ENCODE measurements at regions not wholly inside any gene's neighbourhood (a gene's known extent, or its start where the extent isn't known, plus 50 kb on each side); places are given as distances from the start of the nearest gene placed in this dataset.
"Not testable (repeated sequence)": the region's sequence is repeated elsewhere in the genome, so short reads cannot be mapped to it uniquely, and the experiment has no call there.

DNA sequence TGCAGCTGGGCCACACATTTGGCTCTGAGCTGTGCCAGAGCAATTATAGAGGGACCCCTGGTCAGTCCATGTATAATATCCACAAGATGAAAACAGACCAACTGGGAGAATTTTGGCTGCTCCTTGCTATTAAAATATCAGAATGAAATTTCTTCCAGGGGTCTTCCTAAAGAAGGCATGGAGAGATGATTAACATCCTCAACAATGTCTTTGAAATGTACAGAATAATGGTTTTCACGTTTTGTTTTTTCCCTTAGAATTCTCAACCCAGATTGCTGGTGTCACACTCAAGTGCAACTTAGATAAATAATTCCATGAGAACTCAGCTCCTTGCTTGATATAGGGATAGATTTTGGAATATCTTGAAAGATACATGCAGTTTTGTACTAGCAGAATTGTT lies 148.3 kb upstream of the SLC24A2 start:
- no peak for DNase-seq (ENCODE audit: low read depth, low spot score)

DNA sequence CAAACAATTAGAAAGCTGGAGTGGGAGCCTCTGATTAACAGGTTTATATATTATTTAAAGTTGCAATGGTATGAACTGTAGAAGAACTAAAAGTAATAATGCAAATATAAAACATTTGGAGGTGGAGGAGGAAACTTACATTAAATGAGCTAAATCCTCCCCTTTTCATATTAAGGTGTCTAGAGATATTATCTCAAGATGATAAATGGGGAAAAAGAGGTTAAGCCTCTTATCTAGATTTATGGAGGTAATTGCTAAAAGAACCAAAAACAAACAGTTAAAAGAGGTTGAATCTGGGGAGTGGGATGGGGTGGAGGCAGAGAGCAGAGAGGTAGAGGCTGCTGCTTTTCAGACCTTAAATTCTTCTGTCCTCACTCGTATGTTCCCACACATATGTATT lies 147.8 kb upstream of the SLC24A2 start:
- no peak for DNase-seq (ENCODE audit: low read depth, low spot score)

DNA sequence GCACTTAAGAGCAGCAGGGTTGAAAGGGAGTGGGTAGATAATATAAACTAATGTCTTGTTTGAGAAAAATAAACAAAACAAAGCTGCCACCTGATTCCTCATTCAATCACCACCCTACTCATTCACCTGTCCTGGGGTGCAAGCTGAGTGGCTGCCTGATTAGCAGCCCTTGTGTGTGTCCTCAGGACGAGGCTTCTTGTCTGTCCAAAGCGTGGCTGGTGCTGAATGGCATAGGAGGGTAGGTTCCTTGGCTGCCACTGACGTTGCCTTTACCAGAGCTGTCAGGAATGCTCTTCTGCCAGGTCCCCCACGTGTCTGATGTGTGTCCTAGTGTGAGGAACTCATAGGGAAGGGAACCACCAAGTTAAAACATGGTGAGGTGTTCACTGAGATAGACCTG lies 146.6 kb upstream of the SLC24A2 start:
- DNase-seq (ENCODE audit: low read depth, low spot score): no peak

DNA sequence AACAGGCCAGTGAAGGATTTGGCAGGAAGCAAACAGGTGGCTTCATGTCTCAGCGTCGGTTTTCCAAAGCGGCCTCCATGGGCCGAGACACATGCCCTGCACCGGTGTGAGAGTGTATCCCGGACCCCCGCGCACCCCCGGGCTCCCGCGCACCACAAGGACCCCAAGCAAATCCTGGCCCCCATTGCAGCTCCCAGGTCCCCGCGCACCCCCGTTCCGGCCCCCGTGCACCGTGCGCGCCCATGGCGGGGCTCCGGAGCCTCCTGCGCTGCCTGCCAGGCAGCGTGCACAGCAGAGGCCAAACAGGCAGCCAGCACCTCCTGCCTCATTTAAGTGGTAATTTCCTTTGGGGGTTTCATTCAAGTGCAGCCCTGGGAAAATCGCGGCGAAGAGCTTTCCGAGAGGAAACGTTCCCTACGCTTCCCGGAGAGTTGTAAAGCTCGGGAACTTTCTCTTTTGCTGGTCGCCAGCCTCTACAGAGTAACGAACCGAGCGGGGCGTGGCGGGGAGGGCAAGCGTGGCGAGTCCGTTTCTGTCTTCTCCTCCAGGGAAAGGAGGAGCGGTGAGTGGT lies 145.5 kb upstream of the SLC24A2 start:
- DNase-seq (ENCODE audit: low read depth, low spot score): no peak

DNA sequence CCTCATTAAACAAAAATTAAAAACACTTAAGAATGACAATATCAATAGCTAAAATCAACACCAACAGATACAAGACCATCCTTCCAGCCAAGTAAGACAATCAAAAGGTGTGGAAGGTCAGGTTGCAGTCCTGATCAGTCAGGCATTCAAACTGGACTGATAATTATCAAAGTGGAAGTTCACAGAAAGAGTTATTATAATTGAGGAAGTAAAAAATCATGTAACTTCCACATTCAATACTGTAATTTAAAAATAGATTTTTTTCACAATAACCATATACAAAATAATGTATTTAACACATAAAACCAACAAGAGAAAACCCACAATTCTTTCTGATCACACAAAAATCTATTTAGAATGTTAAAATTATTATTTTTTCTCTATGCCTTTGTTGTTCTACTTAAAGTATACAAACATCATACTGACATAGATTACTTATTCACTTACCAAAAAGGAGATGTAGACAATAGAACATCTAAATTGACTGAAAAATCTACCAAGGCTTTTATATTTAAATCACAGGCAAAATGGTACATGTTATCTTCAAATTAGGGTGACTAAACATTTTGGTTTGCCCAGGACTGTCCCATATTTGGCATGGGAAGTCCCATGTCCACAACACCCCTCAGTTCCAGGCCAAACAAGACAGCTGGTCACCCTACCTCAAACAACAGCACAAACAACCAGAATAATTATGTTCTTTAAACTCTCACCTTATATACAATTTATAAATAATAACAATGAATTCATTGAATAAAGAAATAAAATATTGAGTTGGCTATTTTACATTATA lies 142.5 kb upstream of the SLC24A2 start:
- DNase-seq (ENCODE audit: low read depth, low spot score): no peak

DNA sequence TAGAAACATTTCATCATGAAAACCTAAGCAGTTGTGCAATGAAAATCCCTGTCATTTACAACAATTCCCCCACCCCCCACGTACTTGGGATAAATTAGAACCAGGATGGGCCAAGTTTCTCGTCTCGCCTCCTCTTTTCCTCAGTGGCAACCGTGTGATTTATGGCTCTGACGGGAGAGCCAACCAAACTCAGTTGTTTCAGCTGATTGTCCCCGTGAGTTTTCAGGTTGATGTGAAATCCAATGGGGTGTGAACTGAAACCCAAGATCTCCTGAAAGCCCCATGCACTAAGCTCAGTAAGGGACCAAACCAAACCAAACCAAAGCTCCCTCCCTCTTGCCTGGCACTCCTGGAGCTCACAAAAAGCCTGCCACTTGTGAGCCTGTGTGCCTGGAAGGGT lies 138.7 kb upstream of the SLC24A2 start:
- no peak for DNase-seq (ENCODE audit: low read depth, low spot score)

DNA sequence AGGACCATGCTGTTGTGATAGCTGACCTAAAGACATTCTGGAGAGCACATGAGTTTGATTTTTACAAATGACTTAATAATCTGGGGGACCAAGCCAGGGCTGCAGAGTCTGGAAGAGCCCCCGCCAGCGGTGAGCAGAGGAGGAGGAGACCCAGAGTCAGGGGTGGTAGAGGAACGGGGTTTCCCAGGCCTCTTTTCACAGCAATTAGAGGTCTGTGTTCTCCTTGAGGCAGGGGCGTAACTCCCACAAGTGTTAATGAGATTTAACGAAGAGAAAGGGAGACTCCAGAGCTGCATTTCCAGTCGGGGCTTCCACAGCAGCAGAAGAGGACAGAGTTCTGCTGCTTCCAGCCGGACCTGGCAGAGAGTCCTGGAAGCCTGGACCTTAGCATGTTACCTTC lies 137.9 kb upstream of the SLC24A2 start:
- no peak for DNase-seq (ENCODE audit: low read depth, low spot score)

DNA sequence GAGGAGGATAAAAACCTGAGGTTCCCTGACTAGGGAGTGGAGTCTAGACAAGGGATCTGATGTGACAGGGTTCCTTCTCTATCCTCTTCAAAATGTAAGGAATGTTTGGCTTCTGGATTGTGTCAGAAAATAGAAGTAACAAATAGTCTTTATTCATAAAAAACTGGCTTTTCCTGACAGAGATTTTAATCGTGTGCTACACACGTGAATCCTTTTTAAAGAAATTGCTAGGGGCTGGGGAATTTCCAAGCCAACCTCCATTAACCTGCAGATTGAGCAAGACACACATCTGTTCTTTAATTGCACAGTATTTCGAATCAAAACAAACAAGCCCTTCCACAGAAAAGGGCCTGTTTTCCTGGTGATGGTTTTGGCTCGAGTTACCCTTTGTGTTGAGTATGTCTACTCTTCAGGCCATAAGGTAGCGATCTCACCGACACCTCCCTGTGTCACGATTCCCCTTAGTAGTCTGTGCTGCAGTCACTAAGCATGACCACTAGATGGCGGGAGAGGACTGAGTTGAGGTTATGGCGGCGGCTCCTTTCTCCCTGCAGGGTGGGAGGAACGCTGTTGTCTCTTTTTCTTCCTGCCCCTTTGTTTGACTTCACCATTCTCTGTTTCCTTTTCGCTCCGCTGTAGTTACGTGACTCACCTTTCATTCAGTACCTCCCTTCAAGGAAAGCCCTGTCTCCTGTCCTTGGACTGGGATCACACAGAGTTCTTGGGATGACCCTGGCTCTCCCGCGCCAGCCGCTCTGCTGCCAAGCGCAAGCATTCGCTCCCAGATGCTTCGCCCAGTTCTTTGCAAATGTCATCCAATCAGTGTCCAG lies 137.1 kb upstream of the SLC24A2 start:
- peak; percentile 62 for DNase-seq (ENCODE audit: low read depth, low spot score)

DNA sequence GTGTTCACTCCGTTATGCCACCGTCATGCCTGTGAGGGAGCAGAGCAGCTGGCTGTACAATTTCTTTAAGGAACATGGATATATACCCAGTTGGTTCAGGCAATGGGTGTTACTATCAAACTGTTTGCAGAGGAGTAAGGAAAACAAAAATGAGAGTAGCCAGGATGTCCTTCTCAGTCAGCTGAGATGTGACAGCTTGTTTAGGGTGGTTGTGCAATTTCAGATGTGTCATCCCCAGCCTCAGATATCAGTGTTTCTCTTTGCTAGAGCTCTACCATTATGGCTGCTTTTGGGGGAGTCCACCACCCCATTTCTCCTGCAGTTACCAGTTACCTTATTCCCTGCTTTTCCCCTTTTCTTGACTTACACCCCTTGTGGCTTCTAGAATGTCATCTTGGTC lies 135.2 kb upstream of the SLC24A2 start:
- no peak for DNase-seq (ENCODE audit: low read depth, low spot score)

DNA sequence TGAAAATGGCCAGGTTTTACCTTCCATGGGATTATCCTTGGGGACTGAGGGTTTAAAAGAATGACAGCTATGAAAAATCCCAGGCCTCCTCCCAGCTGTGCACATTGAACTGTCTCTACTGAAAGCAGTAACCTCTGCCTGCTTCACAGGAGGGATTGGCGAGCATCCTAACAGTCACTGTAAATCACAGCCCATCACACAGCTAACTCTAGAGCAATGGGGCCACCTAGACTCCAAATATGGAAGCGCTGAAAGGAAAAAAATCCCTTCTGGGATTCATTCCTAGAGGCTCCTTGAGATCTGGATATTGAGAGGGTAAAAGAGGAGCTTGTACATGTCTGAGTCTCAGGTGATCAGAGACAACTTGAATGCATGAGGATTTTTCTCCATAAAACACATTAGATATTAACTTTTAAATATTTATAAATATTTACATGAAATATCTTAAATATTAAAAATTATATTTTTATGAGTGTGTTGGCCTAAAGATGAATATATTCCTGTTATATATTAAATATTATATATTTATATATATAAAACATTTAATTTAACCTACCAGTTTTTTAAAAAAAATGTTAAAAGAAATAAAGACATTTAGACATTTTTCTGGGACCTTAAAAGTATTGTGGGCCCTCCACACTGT lies 133.8 kb upstream of the SLC24A2 start:
- no peak for DNase-seq (ENCODE audit: low read depth, low spot score)

DNA sequence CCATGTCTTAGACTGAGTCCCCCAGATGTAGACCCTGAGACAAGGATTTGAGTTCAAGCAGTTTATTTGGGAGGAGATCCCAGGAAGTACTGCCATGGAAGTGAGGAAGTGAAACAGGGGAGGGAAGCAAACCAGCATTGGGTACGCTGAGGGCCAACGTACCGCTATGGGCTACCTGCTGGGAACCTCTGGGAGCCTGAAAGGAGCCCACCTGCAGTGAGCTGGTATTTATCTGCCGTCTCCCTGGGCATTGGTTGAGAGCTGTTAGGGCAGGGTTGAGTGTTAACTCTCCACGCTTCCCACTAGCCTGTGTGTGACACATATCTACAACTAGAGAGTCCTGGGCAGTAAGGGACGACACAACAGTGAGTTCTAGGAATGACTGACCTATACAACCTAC lies 131.6 kb upstream of the SLC24A2 start:
- DNase-seq (ENCODE audit: low read depth, low spot score): no peak

DNA sequence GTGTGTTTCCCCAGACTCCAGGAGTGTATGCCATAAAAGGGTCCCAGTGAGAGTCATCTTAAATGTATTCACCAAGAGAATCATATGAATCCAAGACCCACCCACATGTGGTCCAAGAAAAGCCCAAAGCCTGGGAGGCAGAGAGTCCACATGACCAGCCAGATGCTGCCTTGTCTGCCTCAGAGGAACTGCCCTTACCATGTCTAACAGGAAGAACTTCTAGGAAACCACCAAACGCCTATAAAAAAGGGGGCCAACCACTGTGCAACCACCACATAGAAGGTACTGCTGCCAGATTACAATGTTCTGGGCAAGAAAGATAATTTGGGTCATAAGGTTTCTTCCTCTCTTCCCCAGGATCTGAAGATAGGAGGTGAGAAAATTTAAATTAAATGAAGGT lies 129.8 kb upstream of the SLC24A2 start:
- DNase-seq (ENCODE audit: low read depth, low spot score): no peak

DNA sequence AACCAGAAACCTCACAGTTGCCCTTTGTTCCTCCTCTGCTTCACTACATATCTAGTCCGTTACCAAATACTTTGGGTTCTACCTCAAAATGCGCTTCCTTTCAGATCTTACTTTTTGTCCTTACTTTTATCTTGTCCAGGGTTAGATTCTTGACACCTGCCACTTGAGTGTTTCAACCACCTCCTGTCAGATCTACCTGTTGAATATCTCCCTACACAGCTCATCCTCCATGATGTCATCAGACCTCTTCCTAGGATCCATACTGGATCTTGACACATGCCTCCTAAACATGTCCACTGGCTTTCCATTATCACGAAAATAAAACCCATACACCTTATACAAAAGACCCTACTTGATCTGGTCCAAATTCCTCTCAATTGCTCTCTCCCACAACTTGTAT lies 125.2 kb upstream of the SLC24A2 start:
- DNase-seq (ENCODE audit: low read depth, low spot score): no peak

DNA sequence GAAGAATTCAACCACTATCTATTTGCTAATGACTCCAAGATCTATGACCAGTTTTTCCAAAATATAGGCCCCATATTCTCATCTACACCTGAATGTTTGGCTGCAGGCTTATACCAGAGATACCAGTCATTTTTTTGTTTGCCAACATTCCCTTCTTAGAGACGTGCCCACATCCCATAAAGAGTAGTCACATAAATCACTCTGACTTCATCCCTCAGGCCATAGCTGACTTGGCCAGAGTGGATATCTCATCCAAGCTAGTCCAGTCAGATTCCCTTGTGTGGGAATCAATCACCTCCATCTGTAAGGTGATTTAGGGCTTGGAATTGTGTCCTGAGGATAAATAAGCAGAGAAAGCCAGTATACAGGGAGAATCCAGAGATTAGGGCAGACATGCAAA lies 124.3 kb upstream of the SLC24A2 start:
- no peak for DNase-seq (ENCODE audit: low read depth, low spot score)

DNA sequence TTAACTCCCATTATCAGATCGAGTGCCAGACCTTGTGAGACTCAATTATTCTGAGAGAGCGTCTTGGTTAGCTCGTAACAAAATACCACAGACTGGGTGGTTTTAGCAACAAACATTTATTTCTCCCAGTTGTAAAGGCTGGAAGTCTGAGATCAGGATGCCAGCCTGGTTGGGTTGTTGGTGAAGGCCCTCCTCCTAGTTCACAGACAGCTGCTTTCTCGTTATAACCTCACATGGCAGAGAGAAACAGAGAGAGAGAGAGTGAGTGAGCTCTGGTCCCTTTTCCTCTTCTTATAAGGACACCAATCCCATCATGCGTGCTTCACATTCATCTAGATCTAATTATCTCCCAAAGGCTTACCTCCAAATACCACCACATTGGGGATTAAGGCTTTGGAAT lies 114.2 kb upstream of the SLC24A2 start:
- DNase-seq (ENCODE audit: low read depth, low spot score): no peak

DNA sequence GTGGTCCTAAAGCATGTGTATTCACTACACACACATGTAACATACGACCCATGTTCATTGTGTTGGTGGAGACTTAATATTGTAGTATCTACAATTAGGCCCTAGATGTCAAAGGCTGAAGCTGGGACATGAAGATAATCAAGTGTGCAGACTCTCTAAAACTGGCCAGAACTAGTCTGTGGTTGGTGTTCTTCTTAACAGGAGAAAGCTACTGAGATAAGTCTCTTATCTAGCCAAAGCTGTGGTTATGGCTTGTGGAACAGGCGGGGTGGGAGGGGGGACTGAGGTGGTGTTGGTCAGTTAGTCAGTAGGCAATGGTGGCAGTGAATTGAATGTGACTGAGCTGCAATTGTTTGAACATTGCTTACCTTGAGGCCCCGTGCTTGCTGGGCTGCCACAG lies 112.7 kb upstream of the SLC24A2 start:
- no peak for DNase-seq (ENCODE audit: low read depth, low spot score)

DNA sequence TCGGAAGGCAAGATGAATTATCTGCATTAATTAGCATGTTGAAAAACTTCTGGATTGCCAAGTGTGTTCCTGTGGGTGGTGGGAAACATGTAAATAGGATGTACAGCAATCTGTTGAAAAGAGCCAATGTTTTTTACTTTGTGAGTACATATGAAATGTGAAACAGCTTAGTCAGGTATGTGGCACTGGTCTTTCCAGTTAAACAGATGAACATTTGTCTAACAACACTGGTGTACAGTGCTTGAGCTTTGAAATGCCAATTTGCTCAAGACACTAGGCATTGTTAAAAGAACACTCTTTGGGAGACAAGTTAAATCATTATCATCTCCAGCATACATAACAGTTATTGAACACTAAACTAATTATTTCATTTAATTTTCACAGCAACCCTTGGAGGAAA lies 107.3 kb upstream of the SLC24A2 start:
- no peak for DNase-seq (ENCODE audit: low read depth, low spot score)

DNA sequence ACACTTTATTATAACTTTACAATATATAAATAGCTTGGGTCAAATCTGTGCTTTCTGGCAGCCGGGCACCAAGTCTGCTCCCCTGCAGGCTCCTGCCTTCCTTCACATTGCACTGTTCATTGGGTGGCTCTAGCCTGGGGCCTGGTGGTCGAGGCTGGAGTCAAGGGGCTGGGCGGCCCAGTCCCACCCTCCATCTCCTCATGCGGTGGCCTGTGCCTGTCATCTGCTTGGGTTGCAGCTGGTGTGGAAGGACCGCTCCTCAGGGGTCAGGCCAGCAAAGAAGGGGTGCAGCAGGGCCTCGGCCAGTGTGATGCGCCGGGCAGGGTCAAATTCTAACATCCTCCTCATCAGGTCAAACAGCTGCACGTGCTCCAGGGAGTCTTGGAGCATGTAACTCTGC lies 106.7 kb upstream of the SLC24A2 start:
- DNase-seq (ENCODE audit: low read depth, low spot score): not testable (repeated sequence)

DNA sequence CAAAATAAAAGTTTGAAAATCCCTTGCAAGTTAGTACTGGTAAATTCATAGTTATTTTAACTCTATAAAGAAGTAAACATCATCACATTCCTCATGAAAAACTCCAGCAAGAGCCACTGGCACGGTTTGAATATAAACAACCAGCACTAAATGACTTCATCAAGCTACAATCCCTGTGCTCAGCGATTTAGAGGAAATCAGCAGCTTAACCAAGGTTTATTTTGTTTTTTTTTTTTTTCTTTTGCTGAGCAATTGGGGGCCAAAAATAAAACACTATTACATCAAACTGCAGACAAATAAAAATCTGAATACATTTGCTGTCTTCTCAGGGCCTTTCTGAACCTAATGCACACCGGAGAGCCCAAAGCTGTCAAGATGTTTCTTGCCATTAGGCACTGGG lies 106.2 kb upstream of the SLC24A2 start:
- DNase-seq (ENCODE audit: low read depth, low spot score): no peak

DNA sequence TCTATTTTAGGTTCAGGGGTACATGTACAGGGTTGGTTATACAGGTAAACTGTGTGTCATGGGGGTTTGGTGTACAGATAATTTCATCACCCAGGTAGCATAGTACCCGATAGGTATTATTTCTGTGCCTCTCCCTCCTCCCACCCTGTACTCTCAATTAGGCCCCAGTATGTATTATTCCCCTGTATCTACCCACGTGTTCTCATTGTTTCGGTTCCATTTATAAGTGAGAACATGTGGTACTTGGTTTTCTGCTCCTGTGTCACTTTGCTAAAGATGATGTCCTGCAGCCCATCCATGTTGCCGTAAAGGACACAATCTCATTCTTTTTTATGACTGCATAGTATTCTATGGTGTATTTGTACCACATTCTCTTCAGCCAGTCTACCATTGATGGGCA lies 96.8 kb upstream of the SLC24A2 start:
- DNase-seq (ENCODE audit: low read depth, low spot score): no peak

DNA sequence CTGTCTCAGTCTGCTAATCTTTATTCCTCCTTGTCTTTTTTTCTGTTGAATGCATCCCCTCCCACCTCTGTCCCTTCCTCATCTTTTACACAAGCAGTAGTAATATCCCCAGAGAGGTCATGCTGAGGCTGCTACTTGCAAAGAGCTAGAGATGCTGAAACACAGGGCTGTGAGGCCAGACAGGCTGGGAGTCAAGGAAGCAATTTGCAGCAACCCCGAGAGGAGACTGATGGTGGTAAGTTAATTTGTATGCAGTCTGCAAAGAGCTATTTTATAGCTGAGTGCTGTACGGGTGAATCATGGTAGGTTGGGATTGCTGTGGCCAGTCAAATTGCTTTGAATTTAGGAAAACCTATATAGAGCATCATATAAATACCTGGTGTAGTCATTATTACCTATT lies 90.2 kb upstream of the SLC24A2 start:
- DNase-seq (ENCODE audit: low read depth, low spot score): no peak

DNA sequence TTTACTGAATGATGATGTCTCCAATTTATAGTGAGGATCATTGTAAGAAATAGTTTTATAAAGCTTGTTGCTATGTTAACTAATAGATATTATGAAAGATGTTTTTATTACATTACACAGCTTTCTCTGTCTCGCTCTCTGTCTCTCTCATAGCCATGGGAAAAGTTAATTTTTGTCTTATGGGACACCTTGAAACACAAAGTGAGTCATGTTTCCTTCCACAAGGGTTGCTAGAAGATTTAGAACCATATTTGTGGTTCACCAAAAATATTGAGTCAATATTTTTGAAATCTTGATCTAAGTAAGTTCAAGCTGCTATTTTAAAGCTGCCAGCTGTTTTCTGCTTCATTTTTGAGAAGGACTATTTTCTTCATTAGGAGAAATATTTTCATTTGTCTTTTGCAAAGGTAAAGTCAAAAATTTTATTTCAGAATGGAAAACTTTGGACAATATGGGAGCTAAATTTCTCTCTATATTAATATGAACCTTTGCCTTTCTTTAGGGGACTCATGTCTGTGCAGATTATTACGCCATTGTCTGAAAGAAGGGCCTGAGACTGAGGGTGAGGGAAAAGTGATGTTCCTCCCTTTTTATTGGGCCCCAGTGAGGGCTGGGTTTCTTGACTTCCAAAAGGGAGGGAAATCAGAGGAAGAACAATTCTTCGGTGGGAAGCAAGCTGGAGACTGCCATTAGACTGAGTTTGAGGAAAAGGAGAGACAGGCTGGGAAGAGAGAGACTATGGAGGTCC lies 87.9 kb upstream of the SLC24A2 start:
- DNase-seq (ENCODE audit: low read depth, low spot score): no peak

All from activated CD4-positive, CD25-positive, alpha-beta regulatory T cell treated with anti-CD3 and anti-CD28 coated beads, Interleukin-2, amount 50 U/mL, for 16 hours (primary cell).